ENCODE measurements at regions not wholly inside any gene's neighbourhood (a gene's known extent, or its start where the extent isn't known, plus 50 kb on each side); places are given as distances from the start of the nearest gene placed in this dataset.
A peak's percentile ranks its signal among the peaks of the same experiment; 100 is the strongest.

DNA sequence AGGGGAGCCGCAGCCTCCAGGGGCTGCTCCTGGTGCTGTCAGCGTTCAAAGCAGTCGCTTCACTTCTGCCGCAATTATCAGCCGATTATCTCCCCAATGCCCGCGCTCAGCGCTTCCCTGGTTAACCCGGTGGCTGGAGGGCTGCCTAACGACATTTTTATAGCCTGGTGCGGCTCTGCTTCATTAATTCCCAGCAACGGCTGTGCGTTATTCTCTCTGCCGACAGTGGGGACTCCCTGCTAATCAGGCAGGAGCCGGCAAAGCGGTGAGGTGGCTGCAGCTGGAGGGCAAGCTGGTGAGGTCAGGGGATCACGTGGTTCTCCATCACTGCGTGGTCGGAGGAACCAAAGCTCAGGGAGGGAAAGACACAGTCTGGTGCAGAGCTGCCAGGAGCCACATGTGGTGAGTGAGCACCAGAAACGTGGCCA lies 62.9 kb downstream of the GLRX5 start:
- Histone ChIP-seq H2AK5ac (ENCODE audit: low read length) (no peak overlapping the region), H4K8ac (ENCODE audit: low read depth, low read length) (no peak overlapping the region), H3K27ac (ENCODE audit: low read depth, low read length) (no peak overlapping the region), H2BK15ac (replicated peaks; ENCODE audit: low read depth) (no peak overlapping the region), H3K18ac (ENCODE audit: low read length) (peak overlapping the region; percentile 20), H3K27me3 (ENCODE audit: insufficient read depth, low read length, poor library complexity) (no peaks in the 10 kb centered on the region), H3K79me1 (ENCODE audit: low read length) (no peaks in the 10 kb centered on the region), H2BK5ac (ENCODE audit: low read length) (no peak overlapping the region), H3K4me2 (ENCODE audit: low read length) (peak overlapping the region; percentile 53), H3K4me1 (ENCODE audit: control insufficient read depth, low read depth, low read length) (peaks cover 5% of the 10 kb centered on the region), H3K79me2 (ENCODE audit: control insufficient read depth, insufficient read depth, low read length) (no peaks in the 10 kb centered on the region), H3K56ac (ENCODE audit: low read length) (peak overlapping the region; percentile 67), H3K4me3 (ENCODE audit: low read length) (no peak overlapping the region), H4K5ac (ENCODE audit: low read length) (no peak overlapping the region), H3K23ac (ENCODE audit: low read length) (no peak overlapping the region), H3K9ac (ENCODE audit: low read length) (peak overlapping the region; percentile 54), H3K36me3 (ENCODE audit: control insufficient read depth, insufficient read depth, low read length) (no peaks in the 10 kb centered on the region), H2BK120ac (ENCODE audit: low read depth, low read length) (no peak overlapping the region), H3K4ac (ENCODE audit: low read depth, low read length) (no peak overlapping the region)
- no CpG with 5 or more reads among the region's 20 CpGs for WGBS (ENCODE audit: extremely low coverage, insufficient coverage, low lambda C conversion rate)
- DNase-seq, result peak; percentile 91

DNA sequence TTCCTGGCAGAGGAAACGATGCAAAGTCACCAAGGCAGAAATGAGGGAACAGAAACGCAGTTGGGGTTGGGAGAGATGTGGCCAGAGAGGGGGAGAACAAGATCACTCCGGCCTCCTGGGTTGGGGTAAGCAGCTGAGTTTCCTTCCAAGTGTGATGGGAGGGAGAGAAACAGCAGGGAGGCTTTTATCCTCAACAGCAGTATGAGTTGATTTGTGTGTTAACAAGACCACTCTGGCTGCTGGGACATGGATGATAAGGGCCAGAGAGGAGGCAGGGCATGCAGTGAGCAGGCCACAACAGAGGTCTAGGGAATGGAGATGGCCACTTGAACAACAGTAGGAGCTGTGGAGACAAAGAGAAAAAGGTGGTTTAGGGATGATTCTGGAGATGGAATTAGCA lies 66.8 kb downstream of the GLRX5 start:
- Histone ChIP-seq H3K18ac (ENCODE audit: low read length) (no peak overlapping the region), H3K23ac (ENCODE audit: low read length) (no peak overlapping the region), H3K79me1 (ENCODE audit: low read length) (no peaks in the 10 kb centered on the region), H2BK120ac (ENCODE audit: low read depth, low read length) (no peak overlapping the region), H2BK5ac (ENCODE audit: low read length) (no peak overlapping the region), H4K8ac (ENCODE audit: low read depth, low read length) (no peak overlapping the region), H3K9ac (ENCODE audit: low read length) (no peak overlapping the region), H2AK5ac (ENCODE audit: low read length) (no peak overlapping the region), H3K4me3 (ENCODE audit: low read length) (no peak overlapping the region), H3K36me3 (ENCODE audit: control insufficient read depth, insufficient read depth, low read length) (no peaks in the 10 kb centered on the region), H3K4me2 (ENCODE audit: low read length) (no peak overlapping the region), H3K79me2 (ENCODE audit: control insufficient read depth, insufficient read depth, low read length) (no peaks in the 10 kb centered on the region), H3K27me3 (ENCODE audit: insufficient read depth, low read length, poor library complexity) (no peaks in the 10 kb centered on the region), H3K56ac (ENCODE audit: low read length) (no peak overlapping the region), H3K27ac (ENCODE audit: low read depth, low read length) (no peak overlapping the region), H3K4ac (ENCODE audit: low read depth, low read length) (no peak overlapping the region), H4K5ac (ENCODE audit: low read length) (no peak overlapping the region), H3K4me1 (ENCODE audit: control insufficient read depth, low read depth, low read length) (peaks cover 5% of the 10 kb centered on the region), H2BK15ac (replicated peaks; ENCODE audit: low read depth) (no peak overlapping the region)
- peak; percentile 62 for DNase-seq
- WGBS (ENCODE audit: extremely low coverage, insufficient coverage, low lambda C conversion rate), result no CpG with 5 or more reads among the region's 3 CpGs

DNA sequence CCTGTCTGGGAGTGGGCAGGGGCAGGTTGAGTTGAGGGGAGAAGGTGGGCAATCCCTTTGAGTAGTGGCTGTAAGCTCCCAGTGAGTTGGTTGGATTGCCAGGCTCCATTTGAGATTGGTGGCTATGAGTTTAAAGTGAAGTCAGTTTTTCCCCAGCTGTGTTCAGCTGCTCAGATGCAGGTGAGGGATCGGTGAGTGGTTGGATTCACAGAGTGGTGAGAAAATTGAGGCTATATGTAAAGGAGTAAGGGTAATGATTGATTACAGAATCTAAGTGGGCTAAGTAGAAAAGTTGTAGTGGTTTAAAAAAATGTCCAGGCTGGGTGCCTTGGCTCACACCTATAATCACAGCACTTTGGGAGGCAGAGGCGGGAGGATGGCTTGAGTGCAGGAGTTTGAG lies 68.6 kb downstream of the GLRX5 start:
- H3K4me2 ChIP-seq (ENCODE audit: low read length), result no peak overlapping the region
- no peak overlapping the region for H3K9ac ChIP-seq (ENCODE audit: low read length)
- no peak overlapping the region for H3K18ac ChIP-seq (ENCODE audit: low read length)
- WGBS (ENCODE audit: extremely low coverage, insufficient coverage, low lambda C conversion rate), result no CpG with 5 or more reads among the region's 2 CpGs
- no peak overlapping the region for H2BK120ac ChIP-seq (ENCODE audit: low read depth, low read length)
- no peak overlapping the region for H3K23ac ChIP-seq (ENCODE audit: low read length)
- peaks cover 5% of the 10 kb centered on the region for H3K4me1 ChIP-seq (ENCODE audit: control insufficient read depth, low read depth, low read length)
- H3K27ac ChIP-seq (ENCODE audit: low read depth, low read length), result no peak overlapping the region
- no peak for DNase-seq
- H2BK5ac ChIP-seq (ENCODE audit: low read length), result no peak overlapping the region
- no peak overlapping the region for H3K56ac ChIP-seq (ENCODE audit: low read length)
- no peak overlapping the region for H2AK5ac ChIP-seq (ENCODE audit: low read length)
- H4K8ac ChIP-seq (ENCODE audit: low read depth, low read length), result no peak overlapping the region
- no peaks in the 10 kb centered on the region for H3K79me2 ChIP-seq (ENCODE audit: control insufficient read depth, insufficient read depth, low read length)
- no peaks in the 10 kb centered on the region for H3K79me1 ChIP-seq (ENCODE audit: low read length)
- H3K36me3 ChIP-seq (ENCODE audit: control insufficient read depth, insufficient read depth, low read length), result no peaks in the 10 kb centered on the region
- H3K27me3 ChIP-seq (ENCODE audit: insufficient read depth, low read length, poor library complexity), result no peaks in the 10 kb centered on the region
- H3K4ac ChIP-seq (ENCODE audit: low read depth, low read length), result no peak overlapping the region
- no peak overlapping the region for H3K4me3 ChIP-seq (ENCODE audit: low read length)
- H4K5ac ChIP-seq (ENCODE audit: low read length), result no peak overlapping the region
- H2BK15ac ChIP-seq (replicated peaks; ENCODE audit: low read depth), result no peak overlapping the region

DNA sequence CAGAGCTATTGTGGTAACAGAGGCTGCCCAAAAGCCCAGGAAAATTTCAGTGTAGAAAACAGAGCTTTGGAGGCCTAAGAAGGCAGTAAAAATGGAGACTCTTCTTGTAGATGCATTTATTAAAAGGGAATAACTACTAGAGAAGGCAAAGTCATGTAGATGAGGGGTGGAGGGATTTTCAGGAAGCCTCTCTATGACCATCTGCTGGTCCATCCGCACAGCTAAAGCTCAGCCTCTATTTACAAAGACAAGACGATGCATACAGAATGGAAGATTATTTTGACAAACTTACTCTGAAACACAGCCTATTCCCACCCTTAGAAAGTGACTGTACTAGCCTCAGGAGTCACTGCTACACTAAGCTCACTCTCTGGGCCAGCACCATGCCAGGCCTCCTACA lies 71.4 kb downstream of the GLRX5 start:
- H3K4me2 ChIP-seq (ENCODE audit: low read length), result no peak overlapping the region
- H3K56ac ChIP-seq (ENCODE audit: low read length), result no peak overlapping the region
- no peak overlapping the region for H2BK120ac ChIP-seq (ENCODE audit: low read depth, low read length)
- no peaks in the 10 kb centered on the region for H3K27me3 ChIP-seq (ENCODE audit: insufficient read depth, low read length, poor library complexity)
- H3K27ac ChIP-seq (ENCODE audit: low read depth, low read length), result no peak overlapping the region
- H3K18ac ChIP-seq (ENCODE audit: low read length), result no peak overlapping the region
- no peak overlapping the region for H2BK5ac ChIP-seq (ENCODE audit: low read length)
- DNase-seq, result no peak
- no peak overlapping the region for H2BK15ac ChIP-seq (replicated peaks; ENCODE audit: low read depth)
- no peaks in the 10 kb centered on the region for H3K79me1 ChIP-seq (ENCODE audit: low read length)
- H3K23ac ChIP-seq (ENCODE audit: low read length), result no peak overlapping the region
- no peaks in the 10 kb centered on the region for H3K79me2 ChIP-seq (ENCODE audit: control insufficient read depth, insufficient read depth, low read length)
- no peak overlapping the region for H4K5ac ChIP-seq (ENCODE audit: low read length)
- no peaks in the 10 kb centered on the region for H3K36me3 ChIP-seq (ENCODE audit: control insufficient read depth, insufficient read depth, low read length)
- H3K4me3 ChIP-seq (ENCODE audit: low read length), result no peak overlapping the region
- no peak overlapping the region for H3K4ac ChIP-seq (ENCODE audit: low read depth, low read length)
- no CpG with 5 or more reads among the region's 2 CpGs for WGBS (ENCODE audit: extremely low coverage, insufficient coverage, low lambda C conversion rate)
- H2AK5ac ChIP-seq (ENCODE audit: low read length), result no peak overlapping the region
- H3K9ac ChIP-seq (ENCODE audit: low read length), result no peak overlapping the region
- H4K8ac ChIP-seq (ENCODE audit: low read depth, low read length), result no peak overlapping the region
- H3K4me1 ChIP-seq (ENCODE audit: control insufficient read depth, low read depth, low read length), result peaks cover 4% of the 10 kb centered on the region

DNA sequence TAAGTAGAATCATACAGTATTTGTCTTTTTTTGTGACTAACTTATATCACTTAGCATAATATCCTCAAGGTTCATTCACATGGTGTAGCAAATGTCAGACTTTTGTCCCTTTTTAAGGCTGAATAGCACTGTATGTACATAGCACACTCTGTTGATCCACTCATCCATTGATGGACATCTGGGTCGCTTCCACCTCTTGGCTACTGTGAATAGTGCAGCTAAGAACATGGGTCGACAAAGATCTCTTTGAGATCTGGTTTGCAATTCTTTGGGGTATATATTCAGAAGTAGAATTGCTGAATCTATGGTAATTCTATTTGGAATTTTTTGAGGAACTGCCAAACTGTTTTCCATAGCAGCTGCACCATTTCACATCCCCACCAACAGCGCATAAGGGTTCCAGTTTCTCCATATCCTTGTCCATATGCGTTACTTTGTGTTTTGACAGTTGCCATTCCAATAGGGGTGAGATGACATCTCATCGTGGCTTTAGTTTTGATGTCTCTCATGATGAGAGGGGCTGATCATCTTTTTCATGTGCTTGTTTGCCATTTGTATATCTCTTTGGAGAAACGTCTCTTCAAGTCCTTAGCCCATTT lies 73.9 kb downstream of the GLRX5 start:
- H3K36me3 ChIP-seq (ENCODE audit: control insufficient read depth, insufficient read depth, low read length), result no peaks in the 10 kb centered on the region
- H3K4me3 ChIP-seq (ENCODE audit: low read length), result no peak overlapping the region
- H3K4me2 ChIP-seq (ENCODE audit: low read length), result no peak overlapping the region
- H2BK5ac ChIP-seq (ENCODE audit: low read length), result no peak overlapping the region
- no peak overlapping the region for H3K9ac ChIP-seq (ENCODE audit: low read length)
- no peak overlapping the region for H3K27ac ChIP-seq (ENCODE audit: low read depth, low read length)
- WGBS (ENCODE audit: extremely low coverage, insufficient coverage, low lambda C conversion rate), result no CpG with 5 or more reads among the region's 6 CpGs
- H2BK120ac ChIP-seq (ENCODE audit: low read depth, low read length), result no peak overlapping the region
- H3K4me1 ChIP-seq (ENCODE audit: control insufficient read depth, low read depth, low read length), result no peaks in the 10 kb centered on the region
- H4K8ac ChIP-seq (ENCODE audit: low read depth, low read length), result no peak overlapping the region
- H3K18ac ChIP-seq (ENCODE audit: low read length), result no peak overlapping the region
- H2BK15ac ChIP-seq (replicated peaks; ENCODE audit: low read depth), result no peak overlapping the region
- no peak overlapping the region for H3K23ac ChIP-seq (ENCODE audit: low read length)
- no peaks in the 10 kb centered on the region for H3K79me1 ChIP-seq (ENCODE audit: low read length)
- H4K5ac ChIP-seq (ENCODE audit: low read length), result no peak overlapping the region
- H3K4ac ChIP-seq (ENCODE audit: low read depth, low read length), result no peak overlapping the region
- no peak overlapping the region for H3K56ac ChIP-seq (ENCODE audit: low read length)
- no peaks in the 10 kb centered on the region for H3K27me3 ChIP-seq (ENCODE audit: insufficient read depth, low read length, poor library complexity)
- no peaks in the 10 kb centered on the region for H3K79me2 ChIP-seq (ENCODE audit: control insufficient read depth, insufficient read depth, low read length)
- no peak for DNase-seq
- no peak overlapping the region for H2AK5ac ChIP-seq (ENCODE audit: low read length)

DNA sequence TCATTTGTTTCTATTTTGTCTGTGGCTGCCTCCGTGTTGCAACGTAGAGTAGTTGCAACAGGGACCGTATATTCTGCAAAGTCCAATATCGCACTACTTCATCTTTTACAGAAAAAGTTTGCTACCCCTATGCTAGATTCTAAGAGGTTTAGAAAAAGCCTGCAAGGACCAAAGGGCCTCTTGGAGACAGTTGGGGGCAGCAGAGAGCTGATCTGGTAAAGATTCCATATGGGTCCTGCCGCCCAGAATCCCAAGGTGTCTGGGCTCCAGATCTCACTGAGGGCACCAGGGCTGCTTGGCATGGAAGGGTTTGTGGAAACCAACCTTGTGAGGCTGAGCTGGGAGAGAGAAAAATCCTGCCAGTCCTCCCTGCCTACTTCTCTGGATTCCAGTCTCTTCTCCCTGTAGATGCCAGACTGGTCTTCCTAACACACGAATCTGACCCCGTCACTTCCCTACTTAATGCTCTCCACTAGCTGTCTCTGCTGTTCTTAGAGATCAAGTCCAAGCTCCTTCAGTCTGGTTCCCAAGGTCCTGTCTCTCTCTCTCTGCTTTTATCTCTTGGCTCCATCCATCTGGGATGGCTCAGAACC lies 74.6 kb downstream of the GLRX5 start:
- H3K79me2 ChIP-seq (ENCODE audit: control insufficient read depth, insufficient read depth, low read length), result no peaks in the 10 kb centered on the region
- no peaks in the 10 kb centered on the region for H3K36me3 ChIP-seq (ENCODE audit: control insufficient read depth, insufficient read depth, low read length)
- H3K4ac ChIP-seq (ENCODE audit: low read depth, low read length), result no peak overlapping the region
- no peak overlapping the region for H3K27ac ChIP-seq (ENCODE audit: low read depth, low read length)
- no peak overlapping the region for H3K9ac ChIP-seq (ENCODE audit: low read length)
- no peaks in the 10 kb centered on the region for H3K27me3 ChIP-seq (ENCODE audit: insufficient read depth, low read length, poor library complexity)
- WGBS (ENCODE audit: extremely low coverage, insufficient coverage, low lambda C conversion rate), result no CpG with 5 or more reads among the region's 7 CpGs
- no peak overlapping the region for H2BK5ac ChIP-seq (ENCODE audit: low read length)
- peak overlapping the region; percentile 72 for H2AK5ac ChIP-seq (ENCODE audit: low read length)
- H3K4me2 ChIP-seq (ENCODE audit: low read length), result no peak overlapping the region
- no peak overlapping the region for H3K18ac ChIP-seq (ENCODE audit: low read length)
- H4K8ac ChIP-seq (ENCODE audit: low read depth, low read length), result no peak overlapping the region
- no peak overlapping the region for H2BK120ac ChIP-seq (ENCODE audit: low read depth, low read length)
- H3K23ac ChIP-seq (ENCODE audit: low read length), result no peak overlapping the region
- no peaks in the 10 kb centered on the region for H3K79me1 ChIP-seq (ENCODE audit: low read length)
- no peaks in the 10 kb centered on the region for H3K4me1 ChIP-seq (ENCODE audit: control insufficient read depth, low read depth, low read length)
- peak overlapping the region; percentile 72 for H4K5ac ChIP-seq (ENCODE audit: low read length)
- peak; percentile 76 for DNase-seq
- H2BK15ac ChIP-seq (replicated peaks; ENCODE audit: low read depth), result no peak overlapping the region
- no peak overlapping the region for H3K56ac ChIP-seq (ENCODE audit: low read length)
- no peak overlapping the region for H3K4me3 ChIP-seq (ENCODE audit: low read length)
